ENCODE measurements at regions not wholly inside any gene's neighbourhood (a gene's known extent, or its start where the extent isn't known, plus 50 kb on each side); places are given as distances from the start of the nearest gene placed in this dataset.

DNA sequence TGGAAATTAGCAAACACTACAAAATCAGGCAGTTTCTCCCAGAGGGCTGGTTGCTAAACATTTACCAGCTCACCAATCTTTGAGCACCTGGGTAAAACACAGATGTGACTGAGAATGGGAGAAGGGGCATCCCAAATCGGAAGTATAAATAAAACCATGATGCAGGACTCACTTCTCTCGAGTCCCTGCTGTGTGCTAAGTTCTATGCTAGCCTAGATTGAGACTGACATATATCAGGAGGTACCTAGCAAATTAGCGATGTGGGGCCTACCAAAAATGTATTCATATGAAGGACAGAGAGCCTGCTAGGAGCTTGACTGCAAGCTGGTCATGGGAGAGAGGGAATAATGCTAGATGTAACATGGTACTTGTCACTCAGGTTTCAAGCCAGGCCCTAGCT, 171.9 kb upstream of the PGRMC2 start:
- TF ChIP-seq CTCF (IDR thresholded peaks at IDR 0.05) (no peak), POLR2A (IDR thresholded peaks at IDR 0.05) (no peak)

Measured in heart left ventricle (tissue), 13 donors.